HG03432 (cell line): ENCODE measurements at regions not wholly inside any gene's neighbourhood (a gene's known extent, or its start where the extent isn't known, plus 50 kb on each side); places are given as distances from the start of the nearest gene placed in this dataset.

Source experiments
- ATAC-seq: cut with Tn5 transposase; IDR thresholded peaks from one replicate; pipeline ENCODE4 v1.9.1; 2021; ENCODE audit warnings: mild to moderate bottlenecking, moderate library complexity; ENCODE audit not compliant: unreplicated experiment

GRCh38 chr10:128484041-128484440, 357.8 kb upstream of the MKI67 start:
- ATAC-seq, result no peak

GRCh38 chr10:128485701-128486235, 359.5 kb upstream of the MKI67 start:
- ATAC-seq, result no peak

- ATAC-seq, result no peak
Observed at GRCh38 chr10:128487517-128487916, 361.3 kb upstream of the MKI67 start.

- no peak for ATAC-seq
Observed at GRCh38 chr10:128489324-128490247, 363.4 kb upstream of the MKI67 start.

- ATAC-seq, result no peak
Observed at GRCh38 chr10:128491686-128492085, 365.5 kb upstream of the MKI67 start.

GRCh38 chr10:128493811-128494210, 367.6 kb upstream of the MKI67 start:
- no peak for ATAC-seq

- ATAC-seq, result no peak
Observed at GRCh38 chr10:128494665-128495064, 368.4 kb upstream of the MKI67 start.

GRCh38 chr10:128497660-128498377, 371.6 kb upstream of the MKI67 start:
- ATAC-seq, result no peak

GRCh38 chr10:128498378-128498730, 372.1 kb upstream of the MKI67 start:
- ATAC-seq, result no peak

GRCh38 chr10:128498746-128499145, 372.5 kb upstream of the MKI67 start:
- no peak for ATAC-seq

- no peak for ATAC-seq
Observed at GRCh38 chr10:128499486-128499885, 373.3 kb upstream of the MKI67 start.

- ATAC-seq, result no peak
Observed at GRCh38 chr10:128499956-128500355, 373.7 kb upstream of the MKI67 start.

GRCh38 chr10:128500642-128501041, 374.4 kb upstream of the MKI67 start:
- ATAC-seq, result no peak

- ATAC-seq, result no peak
Observed at GRCh38 chr10:128505346-128505745, 379.1 kb upstream of the MKI67 start.

GRCh38 chr10:128506423-128506822, 380.2 kb upstream of the MKI67 start:
- ATAC-seq, result no peak

- no peak for ATAC-seq
Observed at GRCh38 chr10:128507066-128507465, 380.8 kb upstream of the MKI67 start.

- no peak for ATAC-seq
Observed at GRCh38 chr10:128511284-128511683, 385.1 kb upstream of the MKI67 start.

- ATAC-seq, result no peak
Observed at GRCh38 chr10:128512767-128513166, 386.5 kb upstream of the MKI67 start.

- no peak for ATAC-seq
Observed at GRCh38 chr10:128514536-128514935, 388.3 kb upstream of the MKI67 start.

GRCh38 chr10:128516180-128516579, 390.0 kb upstream of the MKI67 start:
- ATAC-seq, result no peak

- no peak for ATAC-seq
Observed at GRCh38 chr10:128517167-128517566, 390.9 kb upstream of the MKI67 start.

GRCh38 chr10:128518000-128518399, 391.8 kb upstream of the MKI67 start:
- no peak for ATAC-seq
